Mesendoderm (in vitro differentiated cells): ENCODE measurements at regions not wholly inside any gene's neighbourhood (a gene's known extent, or its start where the extent isn't known, plus 50 kb on each side); places are given as distances from the start of the nearest gene placed in this dataset.
A peak's percentile ranks its signal among the peaks of the same experiment; 100 is the strongest.

Source experiments
- DNase-seq: peaks from one replicate; pipeline ENCODE4 v3.0.0; 2013
- H2AK5ac ChIP-seq: 2 replicates; pipeline ENCODE4 v1.6.1; 2013; ENCODE audit warnings: low read length, inconsistent platforms
- H2BK120ac ChIP-seq: 2 replicates; pipeline ENCODE4 v1.6.1; 2013; ENCODE audit warnings: low read depth, mild to moderate bottlenecking, low read length, moderate library complexity, mixed read lengths
- H2BK15ac ChIP-seq: replicated peaks from 2 replicates; pipeline ENCODE4 v1.6.1; 2013; ENCODE audit warnings: low read depth, mild to moderate bottlenecking, moderate library complexity
- H2BK5ac ChIP-seq: 2 replicates; pipeline ENCODE4 v1.6.1; 2013; ENCODE audit warnings: low read length, inconsistent platforms
- H3K18ac ChIP-seq: 2 replicates; pipeline ENCODE4 v1.6.1; 2013; ENCODE audit warnings: mild to moderate bottlenecking, low read length, mixed read lengths
- H3K23ac ChIP-seq: one replicate; pipeline ENCODE4 v1.6.1; 2013; ENCODE audit warnings: low read length
- H3K27ac ChIP-seq: 2 replicates; pipeline ENCODE4 v1.5.1; 2013; ENCODE audit warnings: low read depth, mild to moderate bottlenecking, inconsistent platforms, low read length, moderate library complexity
- H3K27me3 ChIP-seq: 2 replicates; pipeline ENCODE4 v1.6.1; 2013; ENCODE audit warnings: low read length, control low read depth, mild to moderate bottlenecking, inconsistent platforms; ENCODE audit not compliant: insufficient read depth, poor library complexity
- H3K36me3 ChIP-seq: 2 replicates; pipeline ENCODE4 v1.6.1; 2013; ENCODE audit warnings: low read length, inconsistent platforms; ENCODE audit not compliant: control insufficient read depth, insufficient read depth
- H3K4ac ChIP-seq: one replicate; pipeline ENCODE4 v1.6.1; 2013; ENCODE audit warnings: low read depth, mild to moderate bottlenecking, low read length, moderate library complexity
- H3K4me1 ChIP-seq: 2 replicates; pipeline ENCODE4 v1.6.1; 2013; ENCODE audit warnings: low read depth, low read length, inconsistent platforms; ENCODE audit not compliant: control insufficient read depth
- H3K4me2 ChIP-seq: 2 replicates; pipeline ENCODE4 v1.6.1; 2013; ENCODE audit warnings: low read length
- H3K4me3 ChIP-seq: 2 replicates; pipeline ENCODE4 v1.5.1; 2013; ENCODE audit warnings: mild to moderate bottlenecking, low read length
- H3K56ac ChIP-seq: one replicate; pipeline ENCODE4 v1.6.1; 2013; ENCODE audit warnings: low read length
- H3K79me1 ChIP-seq: 2 replicates; pipeline ENCODE4 v1.6.1; 2013; ENCODE audit warnings: low read length, inconsistent platforms
- H3K79me2 ChIP-seq: 2 replicates; pipeline ENCODE4 v1.6.1; 2013; ENCODE audit warnings: mild to moderate bottlenecking, low read length; ENCODE audit not compliant: control insufficient read depth, insufficient read depth
- H3K9ac ChIP-seq: 2 replicates; pipeline ENCODE4 v1.6.1; 2013; ENCODE audit warnings: low read length, inconsistent platforms
- H4K5ac ChIP-seq: one replicate; pipeline ENCODE4 v1.6.1; 2013; ENCODE audit warnings: low read length
- H4K8ac ChIP-seq: one replicate; pipeline ENCODE4 v1.6.1; 2013; ENCODE audit warnings: low read depth, mild to moderate bottlenecking, control low read depth, low read length, moderate library complexity
- WGBS: extraction: QIAGEN DNeasy Blood & Tissue Kit; methylation state at CpG from one replicate; pipeline ENCODE4 v1.1.7; 2013; ENCODE audit warnings: low lambda C conversion rate, missing lambda C conversion rate; ENCODE audit not compliant: insufficient coverage; ENCODE audit errors: extremely low coverage; 5-methylcytosine and 5-hydroxymethylcytosine counted together

- no peak overlapping the region for H2BK120ac ChIP-seq
- no peak overlapping the region for H4K5ac ChIP-seq
- H3K9ac ChIP-seq: no peak overlapping the region
- H3K4me3 ChIP-seq: no peak overlapping the region
- H3K18ac ChIP-seq: peak overlapping the region; percentile 84
- H2BK15ac ChIP-seq: no peak overlapping the region
- H3K56ac ChIP-seq: no peak overlapping the region
- no peaks in the 10 kb centered on the region for H3K27me3 ChIP-seq
- H2AK5ac ChIP-seq: no peak overlapping the region
- peak overlapping the region; percentile 57 for H2BK5ac ChIP-seq
- H3K4ac ChIP-seq: no peak overlapping the region
- no peaks in the 10 kb centered on the region for H3K79me2 ChIP-seq
- H4K8ac ChIP-seq: no peak overlapping the region
- H3K36me3 ChIP-seq: no peaks in the 10 kb centered on the region
- DNase-seq: peak; percentile 92
- no peaks in the 10 kb centered on the region for H3K79me1 ChIP-seq
- no peak overlapping the region for H3K4me2 ChIP-seq
- no peak overlapping the region for H3K23ac ChIP-seq
- H3K4me1 ChIP-seq: peaks cover 12% of the 10 kb centered on the region
- peak overlapping the region; percentile 59 for H3K27ac ChIP-seq
Measured at GRCh38 chr13:79995334-79995733, 345.6 kb downstream of the SPRY2 start.

GRCh38 chr13:79992111-79992510, 348.8 kb downstream of the SPRY2 start:
- H2BK120ac ChIP-seq: no peak overlapping the region
- no peaks in the 10 kb centered on the region for H3K36me3 ChIP-seq
- no peak overlapping the region for H4K5ac ChIP-seq
- no peak overlapping the region for H3K23ac ChIP-seq
- H2BK15ac ChIP-seq: peak overlapping the region; percentile 94
- H3K56ac ChIP-seq: no peak overlapping the region
- H3K4me2 ChIP-seq: no peak overlapping the region
- H3K27ac ChIP-seq: no peak overlapping the region
- H4K8ac ChIP-seq: no peak overlapping the region
- DNase-seq: no peak
- no peak overlapping the region for H3K9ac ChIP-seq
- no peaks in the 10 kb centered on the region for H3K79me2 ChIP-seq
- no peaks in the 10 kb centered on the region for H3K79me1 ChIP-seq
- peaks cover 12% of the 10 kb centered on the region for H3K4me1 ChIP-seq
- H2AK5ac ChIP-seq: no peak overlapping the region
- no CpG with 5 or more reads among the region's 1 CpG for WGBS
- peak overlapping the region; percentile 60 for H3K18ac ChIP-seq
- H2BK5ac ChIP-seq: no peak overlapping the region
- no peak overlapping the region for H3K4ac ChIP-seq
- no peaks in the 10 kb centered on the region for H3K27me3 ChIP-seq
- no peak overlapping the region for H3K4me3 ChIP-seq

- no peak overlapping the region for H2BK120ac ChIP-seq
- DNase-seq: no peak
- H3K4ac ChIP-seq: no peak overlapping the region
- no peak overlapping the region for H3K18ac ChIP-seq
- H2BK15ac ChIP-seq: no peak overlapping the region
- H4K8ac ChIP-seq: no peak overlapping the region
- WGBS: no CpG with 5 or more reads among the region's 2 CpGs
- H3K4me2 ChIP-seq: no peak overlapping the region
- H3K4me3 ChIP-seq: no peak overlapping the region
- no peak overlapping the region for H3K23ac ChIP-seq
- no peak overlapping the region for H2AK5ac ChIP-seq
- H3K27me3 ChIP-seq: no peaks in the 10 kb centered on the region
- H3K79me1 ChIP-seq: no peaks in the 10 kb centered on the region
- H3K9ac ChIP-seq: no peak overlapping the region
- no peak overlapping the region for H4K5ac ChIP-seq
- H3K56ac ChIP-seq: no peak overlapping the region
- no peaks in the 10 kb centered on the region for H3K79me2 ChIP-seq
- peaks cover 3% of the 10 kb centered on the region for H3K4me1 ChIP-seq
- no peak overlapping the region for H3K27ac ChIP-seq
- no peak overlapping the region for H2BK5ac ChIP-seq
- H3K36me3 ChIP-seq: no peaks in the 10 kb centered on the region
Measured at GRCh38 chr13:79990048-79990447, 350.9 kb downstream of the SPRY2 start.

- Histone ChIP-seq H4K5ac (no peak overlapping the region), H3K27me3 (no peaks in the 10 kb centered on the region), H3K18ac (no peak overlapping the region), H2BK5ac (no peak overlapping the region), H3K27ac (no peak overlapping the region), H3K9ac (no peak overlapping the region), H3K79me2 (no peaks in the 10 kb centered on the region), H3K79me1 (no peaks in the 10 kb centered on the region), H2BK15ac (no peak overlapping the region), H2AK5ac (no peak overlapping the region), H3K4me2 (no peak overlapping the region), H3K56ac (no peak overlapping the region), H3K4me3 (no peak overlapping the region), H4K8ac (no peak overlapping the region), H3K4ac (no peak overlapping the region), H3K36me3 (no peaks in the 10 kb centered on the region), H3K23ac (no peak overlapping the region), H3K4me1 (no peaks in the 10 kb centered on the region), H2BK120ac (peak overlapping the region; percentile 61)
- no CpG with 5 or more reads among the region's 3 CpGs for WGBS
- peak; percentile 61 for DNase-seq
Measured at GRCh38 chr13:79989217-79989661, 351.7 kb downstream of the SPRY2 start.

- H3K27ac ChIP-seq: no peak overlapping the region
Measured at GRCh38 chr13:79988573-79988972, 352.4 kb downstream of the SPRY2 start.

GRCh38 chr13:79987761-79988160, 353.2 kb downstream of the SPRY2 start:
- no peak overlapping the region for H2BK5ac ChIP-seq
- H3K4me2 ChIP-seq: no peak overlapping the region
- H2AK5ac ChIP-seq: no peak overlapping the region
- no peaks in the 10 kb centered on the region for H3K79me1 ChIP-seq
- no peak overlapping the region for H4K8ac ChIP-seq
- no peak overlapping the region for H4K5ac ChIP-seq
- H2BK15ac ChIP-seq: no peak overlapping the region
- no peak overlapping the region for H3K18ac ChIP-seq
- no peaks in the 10 kb centered on the region for H3K36me3 ChIP-seq
- no peaks in the 10 kb centered on the region for H3K79me2 ChIP-seq
- no peak overlapping the region for H3K9ac ChIP-seq
- no peak overlapping the region for H3K4ac ChIP-seq
- H3K27me3 ChIP-seq: no peaks in the 10 kb centered on the region
- H3K23ac ChIP-seq: no peak overlapping the region
- no peak overlapping the region for H2BK120ac ChIP-seq
- H3K4me3 ChIP-seq: no peak overlapping the region
- no peak for DNase-seq
- H3K27ac ChIP-seq: no peak overlapping the region
- H3K56ac ChIP-seq: no peak overlapping the region
- H3K4me1 ChIP-seq: no peaks in the 10 kb centered on the region

More at GRCh38 chr13:79988573-79988972, 352.4 kb downstream of the SPRY2 start:
- WGBS: no CpG with 5 or more reads among the region's 3 CpGs
- Histone ChIP-seq H3K27me3 (no peaks in the 10 kb centered on the region), H2BK5ac (no peak overlapping the region), H3K79me2 (no peaks in the 10 kb centered on the region), H3K36me3 (no peaks in the 10 kb centered on the region), H3K4me1 (no peaks in the 10 kb centered on the region), H3K4me3 (no peak overlapping the region), H4K5ac (no peak overlapping the region), H2BK15ac (no peak overlapping the region), H3K18ac (no peak overlapping the region), H4K8ac (no peak overlapping the region), H3K79me1 (no peaks in the 10 kb centered on the region), H3K4me2 (no peak overlapping the region), H2BK120ac (peak overlapping the region; percentile 73), H3K4ac (no peak overlapping the region), H3K56ac (no peak overlapping the region), H3K9ac (no peak overlapping the region), H3K23ac (no peak overlapping the region), H2AK5ac (no peak overlapping the region)
- DNase-seq: no peak
